ENCODE measurements at regions not wholly inside any gene's neighbourhood (a gene's known extent, or its start where the extent isn't known, plus 50 kb on each side); places are given as distances from the start of the nearest gene placed in this dataset.

DNA sequence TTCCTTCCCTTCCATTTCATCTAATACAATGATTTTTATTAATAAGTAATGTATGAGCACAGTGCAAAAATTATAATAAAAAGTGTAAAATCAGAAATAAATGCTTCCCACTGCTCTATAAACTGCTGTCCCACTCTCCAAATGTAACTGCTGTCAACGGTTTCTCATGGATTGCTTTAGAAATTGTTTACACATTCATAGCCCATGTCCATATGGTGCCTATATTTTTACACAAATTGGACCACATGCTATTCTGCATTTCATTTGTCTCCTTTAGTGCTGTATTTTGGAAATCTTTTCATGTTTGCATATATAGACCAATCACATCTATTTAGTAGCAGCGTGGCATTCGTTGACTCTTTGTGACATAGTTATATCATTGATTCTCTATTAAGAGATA, 164.7 kb upstream of the SLCO3A1 start:
- no peak for TF ChIP-seq EZH2phosphoT487 (IDR thresholded peaks at IDR 0.05; ENCODE audit: low read depth, severe bottlenecking, unreplicated experiment)
- no peak for TF ChIP-seq EZH2 (IDR thresholded peaks at IDR 0.05; ENCODE audit: borderline replicate concordance)
- TF ChIP-seq, protein P1, sequence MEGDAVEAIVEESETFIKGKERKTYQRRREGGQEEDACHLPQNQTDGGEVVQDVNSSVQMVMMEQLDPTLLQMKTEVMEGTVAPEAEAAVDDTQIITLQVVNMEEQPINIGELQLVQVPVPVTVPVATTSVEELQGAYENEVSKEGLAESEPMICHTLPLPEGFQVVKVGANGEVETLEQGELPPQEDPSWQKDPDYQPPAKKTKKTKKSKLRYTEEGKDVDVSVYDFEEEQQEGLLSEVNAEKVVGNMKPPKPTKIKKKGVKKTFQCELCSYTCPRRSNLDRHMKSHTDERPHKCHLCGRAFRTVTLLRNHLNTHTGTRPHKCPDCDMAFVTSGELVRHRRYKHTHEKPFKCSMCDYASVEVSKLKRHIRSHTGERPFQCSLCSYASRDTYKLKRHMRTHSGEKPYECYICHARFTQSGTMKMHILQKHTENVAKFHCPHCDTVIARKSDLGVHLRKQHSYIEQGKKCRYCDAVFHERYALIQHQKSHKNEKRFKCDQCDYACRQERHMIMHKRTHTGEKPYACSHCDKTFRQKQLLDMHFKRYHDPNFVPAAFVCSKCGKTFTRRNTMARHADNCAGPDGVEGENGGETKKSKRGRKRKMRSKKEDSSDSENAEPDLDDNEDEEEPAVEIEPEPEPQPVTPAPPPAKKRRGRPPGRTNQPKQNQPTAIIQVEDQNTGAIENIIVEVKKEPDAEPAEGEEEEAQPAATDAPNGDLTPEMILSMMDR (IDR thresholded peaks at IDR 0.05; ENCODE audit: poor library complexity), result no peak
- no peaks in the 10 kb centered on the region for H3K9me2 ChIP-seq (replicated peaks; ENCODE audit: insufficient read depth)
- H3K36me3 ChIP-seq (replicated peaks; ENCODE audit: insufficient read depth, low read depth), result no peaks in the 10 kb centered on the region
- H3K4me3 ChIP-seq, result no peak overlapping the region
- H3K27me3 ChIP-seq, result no peaks in the 10 kb centered on the region
- H4K20me1 ChIP-seq (ENCODE audit: insufficient read depth, poor library complexity, severe bottlenecking), result no peaks in the 10 kb centered on the region
- DNase-seq (ENCODE audit: low spot score), result no peak
- H3K79me2 ChIP-seq, result no peaks in the 10 kb centered on the region
- no peak overlapping the region for H2AFZ ChIP-seq
- H3K4me1 ChIP-seq (ENCODE audit: insufficient read depth), result no peaks in the 10 kb centered on the region
- H3K27ac ChIP-seq, result no peak overlapping the region
- no peaks in the 10 kb centered on the region for H3K9me3 ChIP-seq (ENCODE audit: low read depth)
- H3K4me2 ChIP-seq, result no peak overlapping the region
- 87% methylated on average over 3 of the region's 3 CpGs for WGBS (ENCODE audit: low lambda C conversion rate, missing lambda C conversion rate)

DNA sequence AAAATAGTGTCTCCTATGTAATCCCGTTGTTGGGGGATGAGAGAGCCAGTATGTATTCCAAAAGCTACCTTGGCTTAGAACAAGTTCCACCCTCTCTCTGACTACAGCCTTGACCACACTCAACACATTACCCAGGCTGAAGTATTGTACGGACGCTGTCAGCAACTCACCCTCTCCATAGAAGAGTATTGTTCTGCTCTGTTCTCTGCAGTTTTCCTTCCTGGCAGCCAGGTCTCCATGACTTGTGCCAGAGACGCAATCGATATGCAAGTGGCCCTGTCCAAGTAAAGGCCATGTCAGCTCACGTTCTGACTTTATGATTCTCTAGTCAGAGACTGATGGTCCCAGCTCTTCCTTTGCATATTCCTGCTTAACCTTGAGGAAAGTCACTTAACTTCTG, 164.1 kb upstream of the SLCO3A1 start:
- 91% methylated on average over 6 of the region's 6 CpGs for WGBS (ENCODE audit: low lambda C conversion rate, missing lambda C conversion rate)
- Histone ChIP-seq H4K20me1 (ENCODE audit: insufficient read depth, poor library complexity, severe bottlenecking) (no peaks in the 10 kb centered on the region), H2AFZ (no peak overlapping the region), H3K27ac (no peak overlapping the region), H3K4me2 (no peak overlapping the region), H3K4me3 (no peak overlapping the region), H3K79me2 (no peaks in the 10 kb centered on the region), H3K9me3 (ENCODE audit: low read depth) (no peaks in the 10 kb centered on the region), H3K9me2 (replicated peaks; ENCODE audit: insufficient read depth) (no peaks in the 10 kb centered on the region), H3K36me3 (replicated peaks; ENCODE audit: insufficient read depth, low read depth) (no peaks in the 10 kb centered on the region), H3K27me3 (no peaks in the 10 kb centered on the region), H3K4me1 (ENCODE audit: insufficient read depth) (no peaks in the 10 kb centered on the region)
- TF ChIP-seq EZH2phosphoT487 (IDR thresholded peaks at IDR 0.05; ENCODE audit: low read depth, severe bottlenecking, unreplicated experiment), result no peak
- no peak for DNase-seq (ENCODE audit: low spot score)

DNA sequence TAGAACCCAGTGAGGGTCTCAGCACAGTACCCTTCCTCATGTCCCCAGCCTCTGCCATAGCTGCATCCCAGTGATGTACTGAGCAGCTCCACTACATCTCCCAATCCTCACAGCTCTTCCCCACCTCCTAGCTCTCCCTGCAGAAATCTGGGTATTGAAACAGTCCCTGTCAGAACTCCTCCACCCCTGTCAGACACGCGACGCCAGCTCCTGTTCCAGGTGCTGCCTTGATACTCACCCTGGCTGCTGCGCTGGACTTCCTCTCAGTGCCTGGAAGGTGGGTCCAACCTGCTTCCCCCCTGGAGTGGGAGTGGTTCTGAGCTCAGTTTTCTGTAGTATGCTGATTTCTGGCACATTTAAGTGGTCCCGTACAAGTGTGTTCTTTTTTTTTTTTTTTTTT, 160.9 kb upstream of the SLCO3A1 start:
- H3K27me3 ChIP-seq, result no peaks in the 10 kb centered on the region
- no peak overlapping the region for H3K4me2 ChIP-seq
- H3K4me3 ChIP-seq, result no peak overlapping the region
- no peaks in the 10 kb centered on the region for H3K4me1 ChIP-seq (ENCODE audit: insufficient read depth)
- H3K9me3 ChIP-seq (ENCODE audit: low read depth), result no peaks in the 10 kb centered on the region
- H3K9me2 ChIP-seq (replicated peaks; ENCODE audit: insufficient read depth), result no peaks in the 10 kb centered on the region
- DNase-seq (ENCODE audit: low spot score), result no peak
- no peaks in the 10 kb centered on the region for H3K36me3 ChIP-seq (replicated peaks; ENCODE audit: insufficient read depth, low read depth)
- H2AFZ ChIP-seq, result no peak overlapping the region
- no peaks in the 10 kb centered on the region for H4K20me1 ChIP-seq (ENCODE audit: insufficient read depth, poor library complexity, severe bottlenecking)
- no peaks in the 10 kb centered on the region for H3K79me2 ChIP-seq
- TF ChIP-seq, protein P1 (IDR thresholded peaks at IDR 0.05; ENCODE audit: poor library complexity), result no peak
- TF ChIP-seq EZH2phosphoT487 (IDR thresholded peaks at IDR 0.05; ENCODE audit: low read depth, severe bottlenecking, unreplicated experiment) (no peak), EZH2 (IDR thresholded peaks at IDR 0.05; ENCODE audit: borderline replicate concordance) (no peak)
- H3K27ac ChIP-seq, result no peak overlapping the region
- WGBS (ENCODE audit: low lambda C conversion rate, missing lambda C conversion rate), result 91% methylated on average over 5 of the region's 5 CpGs

DNA sequence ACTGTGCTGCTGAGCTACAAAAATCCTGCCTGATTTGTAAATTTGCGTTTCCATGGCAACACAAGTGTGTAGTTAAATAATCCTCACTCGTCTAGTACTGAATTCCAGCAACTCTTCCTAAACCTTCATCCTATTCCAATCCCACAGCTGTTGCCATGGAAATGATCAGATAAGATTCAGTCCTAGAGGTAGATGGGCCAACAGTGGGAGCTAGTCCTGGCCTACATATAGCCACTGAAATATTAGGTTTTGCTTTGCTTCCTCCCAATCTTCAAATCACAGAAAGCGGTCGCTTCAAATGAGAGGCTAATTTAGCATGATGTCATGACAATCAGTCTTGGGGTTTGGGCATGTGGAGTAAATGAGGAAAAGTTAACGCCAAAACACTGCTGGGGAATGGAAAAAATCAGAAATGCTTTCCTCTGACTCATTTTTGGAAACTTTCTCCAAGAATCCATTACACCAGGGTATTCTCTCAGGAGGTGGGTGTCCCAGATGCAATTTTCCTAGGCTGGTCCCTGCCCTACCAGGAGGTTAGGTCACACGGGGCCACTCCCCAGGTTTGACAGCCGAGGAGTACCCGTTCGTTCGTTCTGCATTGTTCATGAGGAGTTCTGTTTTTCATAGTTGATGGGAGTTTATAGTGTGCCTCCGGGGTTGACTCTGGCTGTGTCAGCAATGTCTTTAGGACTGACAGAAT, 159.2 kb upstream of the SLCO3A1 start:
- peak; percentile 48 for DNase-seq (ENCODE audit: low spot score)
- H3K4me3 ChIP-seq, result no peak overlapping the region
- TF ChIP-seq, protein P1 (IDR thresholded peaks at IDR 0.05; ENCODE audit: poor library complexity), result no peak
- TF ChIP-seq EZH2 (IDR thresholded peaks at IDR 0.05; ENCODE audit: borderline replicate concordance), result no peak
- TF ChIP-seq EZH2phosphoT487 (IDR thresholded peaks at IDR 0.05; ENCODE audit: low read depth, severe bottlenecking, unreplicated experiment), result no peak

More for the DNA sequence above, 159.2 kb upstream of the SLCO3A1 start:
- Histone ChIP-seq H3K27me3 (no peaks in the 10 kb centered on the region), H3K79me2 (no peaks in the 10 kb centered on the region), H3K9me3 (ENCODE audit: low read depth) (no peaks in the 10 kb centered on the region), H2AFZ (peak overlapping the region; percentile 39), H3K9me2 (replicated peaks; ENCODE audit: insufficient read depth) (no peaks in the 10 kb centered on the region), H4K20me1 (ENCODE audit: insufficient read depth, poor library complexity, severe bottlenecking) (no peaks in the 10 kb centered on the region), H3K36me3 (replicated peaks; ENCODE audit: insufficient read depth, low read depth) (no peaks in the 10 kb centered on the region), H3K27ac (peak overlapping the region; percentile 88), H3K4me2 (peak overlapping the region; percentile 58), H3K4me1 (ENCODE audit: insufficient read depth) (no peaks in the 10 kb centered on the region)
- WGBS (ENCODE audit: low lambda C conversion rate, missing lambda C conversion rate), result 72% methylated on average over 11 of the region's 11 CpGs

Data from hepatocyte (in vitro differentiated cells).